ENCODE measurements at regions not wholly inside any gene's neighbourhood (a gene's known extent, or its start where the extent isn't known, plus 50 kb on each side); places are given as distances from the start of the nearest gene placed in this dataset.

DNA sequence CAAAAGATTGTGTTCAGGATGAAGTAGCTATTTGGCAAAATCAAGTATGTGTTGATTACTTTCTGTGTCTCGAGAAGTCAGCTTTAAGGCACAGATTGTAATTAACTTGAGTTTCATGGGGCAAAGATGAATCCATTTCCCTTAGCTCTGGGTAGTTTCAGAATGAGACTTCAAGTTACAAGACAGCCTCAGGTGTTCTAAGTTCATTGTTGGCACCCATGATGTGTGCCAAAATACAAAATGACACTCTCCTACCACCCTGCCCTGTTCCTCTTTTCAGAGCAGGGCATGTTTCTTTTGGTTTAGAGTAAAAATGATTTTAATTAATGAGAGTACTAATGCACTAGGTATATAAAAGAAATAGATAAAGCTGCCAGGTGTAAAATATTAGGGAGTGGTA, 797.6 kb upstream of the POT1 start:
- Histone ChIP-seq H3K4me2 (ENCODE audit: low read length) (no peak overlapping the region), H3K4me1 (ENCODE audit: insufficient read depth, low read length, severe bottlenecking) (no peaks in the 10 kb centered on the region)
- TF ChIP-seq EZH2 (IDR thresholded peaks at IDR 0.05; ENCODE audit: borderline replicate concordance, low read length), result no peak
- TF ChIP-seq, protein P1, sequence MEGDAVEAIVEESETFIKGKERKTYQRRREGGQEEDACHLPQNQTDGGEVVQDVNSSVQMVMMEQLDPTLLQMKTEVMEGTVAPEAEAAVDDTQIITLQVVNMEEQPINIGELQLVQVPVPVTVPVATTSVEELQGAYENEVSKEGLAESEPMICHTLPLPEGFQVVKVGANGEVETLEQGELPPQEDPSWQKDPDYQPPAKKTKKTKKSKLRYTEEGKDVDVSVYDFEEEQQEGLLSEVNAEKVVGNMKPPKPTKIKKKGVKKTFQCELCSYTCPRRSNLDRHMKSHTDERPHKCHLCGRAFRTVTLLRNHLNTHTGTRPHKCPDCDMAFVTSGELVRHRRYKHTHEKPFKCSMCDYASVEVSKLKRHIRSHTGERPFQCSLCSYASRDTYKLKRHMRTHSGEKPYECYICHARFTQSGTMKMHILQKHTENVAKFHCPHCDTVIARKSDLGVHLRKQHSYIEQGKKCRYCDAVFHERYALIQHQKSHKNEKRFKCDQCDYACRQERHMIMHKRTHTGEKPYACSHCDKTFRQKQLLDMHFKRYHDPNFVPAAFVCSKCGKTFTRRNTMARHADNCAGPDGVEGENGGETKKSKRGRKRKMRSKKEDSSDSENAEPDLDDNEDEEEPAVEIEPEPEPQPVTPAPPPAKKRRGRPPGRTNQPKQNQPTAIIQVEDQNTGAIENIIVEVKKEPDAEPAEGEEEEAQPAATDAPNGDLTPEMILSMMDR (IDR thresholded peaks at IDR 0.05; ENCODE audit: low read length), result no peak

GRCh38 chr7:125695626-125696025, 766.0 kb upstream of the POT1 start:
- Histone ChIP-seq H4K20me1 (ENCODE audit: insufficient read depth, low read length) (no peaks in the 10 kb centered on the region), H3K27ac (ENCODE audit: low read depth, low read length, poor library complexity, severe bottlenecking) (no peak overlapping the region), H3K36me3 (ENCODE audit: insufficient read depth, low read length) (no peaks in the 10 kb centered on the region), H3K9ac (ENCODE audit: low read length) (no peak overlapping the region), H2AFZ (ENCODE audit: low read length) (no peak overlapping the region), H3F3A (ENCODE audit: insufficient read depth, low read length) (no peaks in the 10 kb centered on the region), H3K4me2 (ENCODE audit: low read length) (no peak overlapping the region), H3K9me3 (ENCODE audit: low read length) (no peaks in the 10 kb centered on the region), H3K27me3 (ENCODE audit: insufficient read depth, low read length) (no peaks in the 10 kb centered on the region), H3K79me2 (ENCODE audit: insufficient read depth, low read length) (no peaks in the 10 kb centered on the region), H3K4me1 (ENCODE audit: insufficient read depth, low read length, severe bottlenecking) (no peaks in the 10 kb centered on the region), H3K4me3 (ENCODE audit: low read depth, low read length, poor library complexity, severe bottlenecking) (no peak overlapping the region), H3K9me2 (ENCODE audit: low read depth, low read length) (0 out of 2 replicates have a peak, but pooled peaks cover 2% of the 10 kb centered on the region)
- TF ChIP-seq, protein P1 (IDR thresholded peaks at IDR 0.05; ENCODE audit: low read length), result no peak
- TF ChIP-seq EZH2 (IDR thresholded peaks at IDR 0.05; ENCODE audit: borderline replicate concordance, low read length), result no peak

More for the DNA sequence above, 797.6 kb upstream of the POT1 start:
- H4K20me1 ChIP-seq (ENCODE audit: insufficient read depth, low read length), result no peaks in the 10 kb centered on the region
- H3K9ac ChIP-seq (ENCODE audit: low read length), result no peak overlapping the region
- H3K9me3 ChIP-seq (ENCODE audit: low read length), result no peaks in the 10 kb centered on the region
- H3K27ac ChIP-seq (ENCODE audit: low read depth, low read length, poor library complexity, severe bottlenecking), result no peak overlapping the region
- no peaks in the 10 kb centered on the region for H3F3A ChIP-seq (ENCODE audit: insufficient read depth, low read length)
- H3K9me2 ChIP-seq (ENCODE audit: low read depth, low read length), result no peaks in the 10 kb centered on the region
- no peak overlapping the region for H2AFZ ChIP-seq (ENCODE audit: low read length)
- no peaks in the 10 kb centered on the region for H3K79me2 ChIP-seq (ENCODE audit: insufficient read depth, low read length)
- no peaks in the 10 kb centered on the region for H3K27me3 ChIP-seq (ENCODE audit: insufficient read depth, low read length)
- no peaks in the 10 kb centered on the region for H3K36me3 ChIP-seq (ENCODE audit: insufficient read depth, low read length)
- H3K4me3 ChIP-seq (ENCODE audit: low read depth, low read length, poor library complexity, severe bottlenecking), result no peak overlapping the region

- no peaks in the 10 kb centered on the region for H3K79me2 ChIP-seq (ENCODE audit: insufficient read depth, low read length)
- TF ChIP-seq EZH2 (IDR thresholded peaks at IDR 0.05; ENCODE audit: borderline replicate concordance, low read length), result no peak
- TF ChIP-seq, protein P1 (IDR thresholded peaks at IDR 0.05; ENCODE audit: low read length), result no peak
- no peak overlapping the region for H3K4me2 ChIP-seq (ENCODE audit: low read length)
- no peaks in the 10 kb centered on the region for H3K9me2 ChIP-seq (ENCODE audit: low read depth, low read length)
- H3K9me3 ChIP-seq (ENCODE audit: low read length), result no peaks in the 10 kb centered on the region
- no peaks in the 10 kb centered on the region for H3F3A ChIP-seq (ENCODE audit: insufficient read depth, low read length)
- no peaks in the 10 kb centered on the region for H3K36me3 ChIP-seq (ENCODE audit: insufficient read depth, low read length)
- H4K20me1 ChIP-seq (ENCODE audit: insufficient read depth, low read length), result no peaks in the 10 kb centered on the region
- H3K27me3 ChIP-seq (ENCODE audit: insufficient read depth, low read length), result no peaks in the 10 kb centered on the region
- H3K4me3 ChIP-seq (ENCODE audit: low read depth, low read length, poor library complexity, severe bottlenecking), result no peak overlapping the region
- no peak overlapping the region for H3K9ac ChIP-seq (ENCODE audit: low read length)
- no peak overlapping the region for H3K27ac ChIP-seq (ENCODE audit: low read depth, low read length, poor library complexity, severe bottlenecking)
- H2AFZ ChIP-seq (ENCODE audit: low read length), result no peak overlapping the region
- H3K4me1 ChIP-seq (ENCODE audit: insufficient read depth, low read length, severe bottlenecking), result no peaks in the 10 kb centered on the region
These were observed 753.5 kb upstream of the POT1 start for GRCh38 chr7:125683156-125683555.

Measured in OCI-LY1 (cell line).